GM19463 (cell line): ENCODE measurements at regions not wholly inside any gene's neighbourhood (a gene's known extent, or its start where the extent isn't known, plus 50 kb on each side); places are given as distances from the start of the nearest gene placed in this dataset.
"Not testable (repeated sequence)": the region's sequence is repeated elsewhere in the genome, so short reads cannot be mapped to it uniquely, and the experiment has no call there.

Experiments used
- ATAC-seq: cut with Tn5 transposase; IDR thresholded peaks from one replicate; pipeline ENCODE4 v1.9.1; 2021; ENCODE audit warnings: mild to moderate bottlenecking, moderate library complexity; ENCODE audit not compliant: unreplicated experiment

GRCh38 chr3:177493091-177493490, 295.8 kb upstream of the TBL1XR1 start:
- ATAC-seq = no peak

- ATAC-seq = no peak
These were observed 296.9 kb upstream of the TBL1XR1 start for GRCh38 chr3:177494216-177494615.

- no peak for ATAC-seq
These were observed 298.3 kb upstream of the TBL1XR1 start for GRCh38 chr3:177495566-177495965.

GRCh38 chr3:177498037-177498857, 301.0 kb upstream of the TBL1XR1 start:
- no peak for ATAC-seq

- not testable (repeated sequence) for ATAC-seq
These were observed 301.8 kb upstream of the TBL1XR1 start for GRCh38 chr3:177499039-177499438.

- no peak for ATAC-seq
These were observed 302.6 kb upstream of the TBL1XR1 start for GRCh38 chr3:177499779-177500423.

GRCh38 chr3:177510693-177511216, 313.5 kb upstream of the TBL1XR1 start:
- no peak for ATAC-seq

GRCh38 chr3:177512945-177513814, 315.9 kb upstream of the TBL1XR1 start:
- ATAC-seq = no peak

GRCh38 chr3:177513815-177514610, 316.7 kb upstream of the TBL1XR1 start:
- ATAC-seq = no peak

- no peak for ATAC-seq
These were observed 317.6 kb upstream of the TBL1XR1 start for GRCh38 chr3:177514611-177515499.

GRCh38 chr3:177515786-177516157, 318.5 kb upstream of the TBL1XR1 start:
- no peak for ATAC-seq

- ATAC-seq = no peak
These were observed 319.1 kb upstream of the TBL1XR1 start for GRCh38 chr3:177516158-177517011.

- no peak for ATAC-seq
These were observed 320.6 kb upstream of the TBL1XR1 start for GRCh38 chr3:177517906-177518305.

GRCh38 chr3:177519588-177519987, 322.3 kb upstream of the TBL1XR1 start:
- ATAC-seq = no peak

GRCh38 chr3:177521305-177521704, 324.0 kb upstream of the TBL1XR1 start:
- ATAC-seq = no peak

GRCh38 chr3:177522051-177522450, 324.8 kb upstream of the TBL1XR1 start:
- ATAC-seq = no peak

GRCh38 chr3:177523067-177523675, 325.9 kb upstream of the TBL1XR1 start:
- no peak for ATAC-seq

- no peak for ATAC-seq
These were observed 326.7 kb upstream of the TBL1XR1 start for GRCh38 chr3:177523872-177524438.
